ENCODE measurements at regions not wholly inside any gene's neighbourhood (a gene's known extent, or its start where the extent isn't known, plus 50 kb on each side); places are given as distances from the start of the nearest gene placed in this dataset.

DNA sequence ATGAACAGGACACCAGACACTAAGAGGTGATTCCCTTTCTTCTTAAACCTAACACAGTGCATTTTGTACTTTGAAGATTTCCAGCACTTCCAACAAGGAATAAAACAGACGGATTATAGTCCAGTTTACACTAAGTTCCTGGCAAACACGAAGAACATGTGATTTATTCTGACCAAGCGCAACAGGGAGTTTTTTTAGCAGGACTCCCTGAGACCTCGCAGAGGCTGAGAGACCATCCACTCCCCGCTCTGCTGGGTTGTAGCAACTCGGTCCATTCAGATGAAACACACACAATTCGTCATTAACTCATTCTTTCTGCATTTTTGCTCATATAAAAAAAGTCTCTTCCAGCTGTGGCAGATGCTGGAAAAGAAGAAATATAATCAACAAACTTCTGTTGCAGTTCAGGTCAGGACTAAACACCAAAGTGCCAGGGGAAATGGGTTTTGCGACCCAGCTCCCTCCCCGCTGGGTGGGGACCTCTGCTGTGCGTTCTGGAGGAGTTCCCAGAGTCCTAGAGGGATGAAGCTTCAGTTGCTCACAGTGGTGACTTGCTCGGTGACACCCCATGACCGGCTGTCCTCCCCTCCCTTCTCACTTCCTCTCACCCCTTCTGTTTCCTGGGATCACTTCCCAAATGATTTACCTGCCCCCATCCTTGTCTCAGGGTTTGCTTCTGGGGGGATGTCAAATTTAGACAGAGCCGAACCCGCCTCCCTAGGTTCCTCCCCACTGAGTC lies 52.5 kb downstream of the KCNF1 start:
- DNase-seq, result no peak

DNA sequence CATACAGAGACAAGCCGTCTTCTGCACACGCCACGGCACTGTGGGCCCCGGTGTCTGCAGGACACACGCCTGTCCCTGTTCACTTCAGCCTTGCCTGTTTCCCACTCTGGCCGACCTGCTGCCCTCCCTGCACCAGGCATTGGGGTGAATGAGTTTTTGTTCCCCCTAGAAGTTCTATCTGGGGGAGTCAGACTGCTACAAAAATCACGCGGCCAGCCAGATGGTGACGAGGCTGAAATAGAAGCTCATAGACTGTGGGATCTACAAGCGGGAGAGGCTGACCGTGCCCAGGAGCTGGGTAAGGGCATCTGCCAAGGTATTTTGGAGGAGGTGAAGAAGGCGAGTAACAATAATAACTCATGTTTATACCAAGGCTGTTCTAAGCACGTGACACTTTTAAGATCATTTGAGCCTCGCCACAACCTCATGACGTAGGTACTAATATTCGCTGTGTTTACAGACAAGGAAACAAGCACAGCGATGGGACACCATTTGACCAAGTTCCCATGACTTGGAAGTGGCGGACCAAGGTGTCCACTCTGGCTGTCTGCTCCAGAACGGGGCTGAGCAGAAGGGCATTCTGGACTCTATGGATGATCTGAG lies 53.6 kb downstream of the KCNF1 start:
- DNase-seq, result no peak

DNA sequence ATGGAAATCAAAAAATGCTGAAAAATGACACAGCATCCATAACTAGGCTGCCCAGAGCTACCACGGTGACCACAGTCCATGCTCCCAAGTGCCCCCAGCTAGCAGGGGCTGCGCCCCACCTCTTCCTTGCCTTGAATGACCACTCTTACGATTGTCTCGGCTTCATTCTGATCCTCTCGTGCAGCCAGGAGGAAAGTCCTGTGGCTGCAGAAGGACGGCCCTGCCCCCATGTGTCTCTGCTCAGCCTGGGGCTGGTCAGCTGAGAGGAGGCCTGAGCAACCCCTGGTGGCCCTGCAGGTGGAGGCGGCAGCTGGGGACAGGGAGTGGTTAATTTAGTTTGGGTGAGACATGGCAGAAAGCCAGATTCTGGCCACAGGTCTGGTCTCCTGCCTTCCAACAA lies 54.3 kb downstream of the KCNF1 start:
- DNase-seq, result no peak

DNA sequence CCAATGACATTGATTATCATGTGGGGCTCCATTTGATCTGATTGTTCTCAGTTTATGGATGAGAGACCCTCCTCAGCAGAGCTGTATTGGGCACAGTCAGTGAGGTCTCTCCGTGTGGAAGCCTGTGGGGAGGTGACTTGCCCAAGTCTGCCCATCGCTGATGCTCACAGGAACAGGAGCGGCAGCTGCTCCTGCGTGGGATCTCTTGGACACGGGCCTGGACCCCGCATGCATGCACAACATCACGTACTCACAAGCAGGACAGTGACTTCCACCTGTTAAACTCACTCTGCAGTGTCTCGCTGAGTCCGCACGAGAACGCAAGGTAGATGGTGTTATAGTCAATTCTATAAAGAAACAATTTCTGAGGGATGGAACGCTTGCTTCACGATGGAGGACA lies 55.0 kb downstream of the KCNF1 start:
- no peak for DNase-seq

DNA sequence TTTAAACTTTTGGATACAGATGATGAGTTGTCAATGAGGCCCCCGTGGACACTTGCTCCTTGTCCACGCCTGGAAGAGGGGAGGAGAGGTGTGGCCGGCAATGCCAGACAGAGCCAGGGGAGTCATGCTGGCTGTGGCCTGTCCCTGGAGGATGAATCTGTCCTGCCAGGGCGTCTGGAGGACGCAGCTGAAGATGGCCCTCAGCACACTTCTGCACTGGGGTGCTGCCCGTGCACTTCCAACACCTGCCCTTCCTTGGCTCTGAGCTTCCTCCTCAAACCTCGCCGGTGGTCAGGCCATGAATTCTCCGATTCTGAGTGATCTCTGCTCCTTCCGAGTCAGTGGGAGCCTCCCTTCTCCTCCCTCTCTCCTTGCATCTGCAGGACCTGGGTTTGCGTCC lies 56.4 kb downstream of the KCNF1 start:
- DNase-seq, result no peak

DNA sequence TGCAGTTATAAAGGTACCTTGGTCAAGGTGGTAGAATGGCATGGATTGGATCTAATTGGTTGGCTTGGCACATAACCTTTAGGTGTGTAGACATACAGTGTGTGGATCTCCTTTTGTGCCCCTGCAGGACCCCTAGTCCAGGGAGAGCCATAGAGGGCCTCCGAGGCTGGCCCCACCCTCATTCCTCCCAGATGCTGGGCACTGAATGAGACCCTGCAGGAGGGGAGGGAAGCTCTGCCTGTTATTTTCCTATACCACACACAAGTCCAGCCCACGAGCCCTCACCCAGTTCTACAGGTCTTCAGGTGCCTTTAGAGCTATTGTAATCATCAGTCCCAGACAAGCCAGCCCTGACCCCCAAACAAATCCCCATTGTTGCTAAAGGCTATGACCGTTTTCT lies 58.9 kb downstream of the KCNF1 start:
- no peak for DNase-seq

DNA sequence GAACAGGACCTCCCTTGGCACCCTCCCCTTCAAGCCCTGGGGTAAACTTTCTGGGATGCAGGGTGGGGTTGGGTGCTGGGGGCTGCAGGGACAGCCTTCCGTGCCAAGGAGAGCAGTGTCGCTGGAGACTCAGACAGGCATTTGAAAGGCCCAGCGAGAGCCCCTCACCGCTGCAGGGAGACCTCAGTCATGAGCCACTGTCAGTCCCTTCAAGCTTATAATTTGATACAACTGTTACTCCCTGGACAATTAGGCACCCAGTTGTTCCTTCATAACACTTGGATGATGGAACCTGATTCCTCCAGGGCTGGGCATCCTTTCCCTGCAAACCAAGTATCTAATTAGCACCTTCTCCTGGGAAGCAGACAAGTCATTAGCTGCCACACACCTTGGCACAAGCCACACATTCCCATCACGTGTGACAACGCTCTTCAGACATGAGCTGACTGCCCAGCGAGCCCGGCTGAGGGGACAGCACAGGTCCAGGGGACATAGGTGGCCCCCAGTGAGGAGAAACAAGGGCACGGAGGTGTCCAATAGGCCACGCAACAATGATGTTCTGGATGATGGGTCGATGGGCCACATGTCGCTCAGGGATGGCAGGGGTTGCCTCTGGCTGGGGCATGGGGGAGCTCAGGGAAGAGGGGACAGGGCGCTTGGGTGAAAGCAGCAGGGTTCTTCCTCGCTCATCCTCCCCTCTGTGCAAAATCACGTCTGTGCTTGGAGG lies 59.6 kb downstream of the KCNF1 start:
- no peak for DNase-seq

DNA sequence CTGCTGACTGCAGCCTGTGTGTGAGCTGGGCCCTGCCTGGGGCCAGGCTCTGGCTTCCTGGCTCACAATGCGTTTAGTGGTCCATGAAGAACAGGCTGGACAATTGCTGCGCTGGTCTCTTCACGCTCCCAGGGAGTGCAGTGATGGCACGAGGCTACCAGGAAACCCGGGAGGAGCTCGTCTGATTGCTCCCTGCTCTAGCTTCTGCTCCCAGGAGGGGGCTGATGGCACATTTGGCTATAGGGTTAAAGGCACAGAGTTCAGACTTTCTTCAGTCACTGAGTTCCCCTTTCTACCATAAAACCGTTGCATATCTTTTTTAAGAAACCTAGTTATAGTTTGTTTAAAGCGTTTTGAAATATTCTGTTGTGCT lies 60.1 kb downstream of the KCNF1 start:
- no peak for DNase-seq

DNA sequence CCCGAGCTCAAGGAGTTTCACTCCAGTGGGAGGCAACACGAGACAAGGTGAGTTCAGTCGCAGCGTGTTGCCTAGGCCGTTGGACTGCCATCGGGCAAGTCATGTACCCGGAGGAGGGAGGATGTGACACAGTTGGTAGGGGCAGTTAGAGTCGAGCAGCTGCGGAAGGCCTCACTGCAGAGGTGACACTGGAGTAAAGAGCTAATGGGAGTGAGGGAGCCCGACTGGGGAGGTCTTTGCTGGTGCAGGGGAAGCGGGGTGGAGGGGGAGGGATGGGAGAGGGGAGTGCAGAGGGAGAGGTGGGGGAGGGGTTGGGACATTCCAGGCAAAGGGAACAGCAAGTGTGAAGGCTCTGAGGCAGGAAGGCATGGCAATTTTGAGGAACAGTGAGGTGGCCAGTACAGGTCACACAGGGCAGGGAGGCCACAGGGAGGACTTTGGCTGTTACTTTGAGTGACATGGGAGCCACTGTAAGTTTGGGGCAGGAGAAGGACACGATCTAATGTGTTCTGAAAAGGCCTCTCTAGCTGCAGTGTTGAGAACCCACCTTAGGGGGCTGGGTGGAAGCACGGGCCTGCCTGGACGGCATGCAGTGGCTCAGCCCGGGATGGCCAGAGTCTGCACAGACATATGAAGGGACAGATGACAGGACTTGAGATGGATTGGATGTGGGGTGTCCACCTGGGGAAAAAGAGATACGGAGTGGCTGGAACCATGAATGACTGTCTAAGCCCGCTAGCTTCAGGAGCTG lies 61.1 kb downstream of the KCNF1 start:
- no peak for DNase-seq

DNA sequence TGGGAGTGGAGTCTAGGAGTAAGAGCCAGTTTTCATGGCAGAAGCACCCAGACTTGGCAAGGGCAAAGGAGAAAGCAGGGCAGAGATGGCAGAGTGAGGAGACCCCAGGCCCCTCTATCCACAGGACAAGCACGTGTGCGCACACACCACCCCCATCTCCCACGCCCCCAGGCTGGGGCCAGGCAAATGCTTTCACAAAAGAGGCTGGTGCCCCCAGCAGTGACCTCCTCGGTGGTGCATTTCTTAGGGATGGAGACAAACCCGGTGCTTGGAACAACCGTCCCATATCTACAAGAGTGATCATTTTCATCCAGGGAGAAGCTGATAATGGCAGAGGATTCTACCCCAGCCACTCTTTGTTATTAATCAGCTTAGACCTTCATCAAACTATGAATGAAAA lies 62.0 kb downstream of the KCNF1 start:
- DNase-seq, result no peak

DNA sequence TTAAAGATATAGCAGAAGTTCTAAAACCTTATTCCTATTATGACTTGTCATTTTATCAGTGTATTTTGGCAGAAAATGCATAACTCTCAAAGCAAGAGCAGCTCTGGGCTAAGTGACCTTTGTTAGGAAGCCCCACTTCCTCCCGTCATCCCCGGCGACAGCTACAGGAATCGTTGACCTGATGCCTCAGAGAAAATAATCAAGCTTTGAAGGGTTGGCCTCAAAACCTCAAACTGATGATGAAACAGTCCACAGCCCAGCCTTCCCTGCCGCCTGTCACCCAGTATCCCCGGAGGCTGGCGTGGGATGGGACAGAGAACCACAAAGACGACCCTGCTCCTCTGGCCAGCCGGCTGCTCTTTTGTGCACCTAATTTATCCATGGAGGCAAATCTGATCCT lies 65.3 kb downstream of the KCNF1 start:
- no peak for DNase-seq

DNA sequence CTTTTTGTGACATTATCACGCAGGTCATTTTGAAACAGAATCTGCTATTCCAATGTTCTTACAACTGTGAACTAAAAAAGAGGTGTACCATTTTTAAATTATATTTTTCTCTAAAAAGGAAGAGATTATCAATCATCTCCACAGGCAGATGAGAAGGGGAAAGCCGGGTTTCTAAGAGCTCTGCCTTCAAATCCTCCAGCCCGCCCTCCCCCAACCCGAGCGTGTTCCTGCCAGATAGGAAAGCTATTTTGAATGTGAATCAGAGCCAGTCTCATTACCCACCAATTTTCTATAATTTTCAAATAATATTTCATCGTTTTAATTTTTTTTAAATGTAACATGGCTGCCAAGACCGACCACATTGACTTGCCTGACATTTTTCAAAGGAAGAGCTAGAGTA lies 65.9 kb downstream of the KCNF1 start:
- DNase-seq, result no peak

DNA sequence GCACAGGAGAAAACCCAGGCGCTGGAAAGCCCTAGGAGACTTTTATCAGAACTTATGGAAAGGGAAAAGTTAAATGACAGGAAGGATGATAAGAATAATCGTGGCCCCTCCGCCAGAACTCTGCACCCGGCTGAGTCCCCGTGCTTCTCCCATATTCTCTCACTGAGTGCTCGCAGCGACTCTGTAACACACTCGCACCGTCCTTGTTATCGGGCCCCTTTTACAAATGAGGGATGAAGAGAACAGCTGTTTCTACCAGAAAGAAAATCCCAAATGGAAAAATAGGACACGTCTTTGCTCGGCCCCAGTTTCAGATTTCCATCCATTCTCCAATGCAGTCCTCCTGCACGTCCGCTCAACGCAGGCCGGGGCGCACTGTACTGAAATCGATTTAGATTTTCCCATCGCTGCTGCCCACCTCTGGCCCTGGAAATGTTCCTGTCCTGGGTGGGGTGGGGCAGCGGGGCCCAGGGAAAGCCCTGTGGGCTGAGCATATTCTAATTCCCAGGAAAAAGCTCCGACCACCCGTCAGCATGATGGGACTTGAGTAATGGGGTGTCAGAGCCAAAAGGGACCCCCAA lies 66.4 kb downstream of the KCNF1 start:
- DNase-seq, result no peak

DNA sequence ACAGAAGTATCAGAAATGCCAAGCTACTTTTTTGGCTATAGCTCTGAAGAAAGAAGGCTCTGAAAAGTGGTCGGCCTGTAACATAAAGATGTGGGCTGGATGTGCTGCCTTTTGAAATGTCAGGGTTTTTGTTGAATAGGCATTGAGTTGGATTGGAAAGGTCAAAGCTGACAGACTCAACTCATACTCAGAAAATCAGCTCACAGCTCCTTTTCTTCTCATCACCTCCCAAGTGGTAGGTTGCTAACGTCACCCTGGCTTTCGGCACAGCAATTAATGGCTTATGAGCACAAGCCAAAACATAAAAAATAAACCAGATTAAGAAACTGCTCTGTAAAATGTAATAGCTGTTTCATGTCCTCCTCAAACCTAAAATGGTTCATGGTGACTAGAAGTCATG lies 68.3 kb downstream of the KCNF1 start:
- DNase-seq, result no peak

DNA sequence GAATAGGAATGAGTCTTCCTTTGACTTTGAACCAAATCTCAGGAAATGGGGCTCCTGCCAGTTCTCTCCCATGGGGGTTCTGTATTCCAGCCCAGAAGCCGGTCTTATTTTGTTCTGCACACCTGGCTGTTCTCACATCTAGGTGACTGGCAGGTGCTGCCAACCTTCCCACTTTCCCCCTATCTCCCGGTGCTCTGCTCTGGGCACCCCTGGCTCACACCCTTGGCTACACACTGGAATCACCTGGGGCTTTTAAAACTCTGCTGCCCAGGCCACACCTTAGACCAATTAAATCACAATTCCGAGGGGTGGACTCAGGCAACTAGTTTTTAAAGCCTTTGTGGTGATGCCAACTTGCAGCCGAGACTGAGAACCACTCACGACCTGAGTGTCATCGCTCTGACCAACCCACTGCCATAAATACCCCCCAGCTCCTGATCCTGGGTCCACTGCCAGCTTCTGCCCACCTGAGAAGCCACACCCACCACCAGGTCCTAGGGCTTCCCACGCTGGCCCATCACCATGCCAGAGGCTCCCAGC lies 69.2 kb downstream of the KCNF1 start:
- no peak for DNase-seq

DNA sequence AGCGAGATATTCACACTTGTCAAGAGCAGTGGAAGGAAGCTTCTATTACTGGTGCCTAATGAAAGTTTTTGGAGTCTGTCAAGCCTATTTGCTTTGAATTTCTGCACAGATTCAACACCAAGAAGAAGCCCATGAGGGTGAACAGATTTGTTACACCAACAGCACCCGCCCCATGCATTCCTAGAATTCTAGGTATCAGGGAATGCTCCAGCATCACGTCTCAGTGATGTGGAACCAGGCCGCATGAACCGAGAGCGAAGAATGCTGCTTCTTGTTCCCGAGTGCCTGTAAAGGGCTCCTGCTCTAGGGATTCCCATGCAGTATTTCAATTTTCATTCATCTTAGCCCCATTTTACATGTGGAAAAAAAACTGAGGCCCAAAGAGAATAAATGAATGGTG lies 69.7 kb downstream of the KCNF1 start:
- DNase-seq, result no peak

DNA sequence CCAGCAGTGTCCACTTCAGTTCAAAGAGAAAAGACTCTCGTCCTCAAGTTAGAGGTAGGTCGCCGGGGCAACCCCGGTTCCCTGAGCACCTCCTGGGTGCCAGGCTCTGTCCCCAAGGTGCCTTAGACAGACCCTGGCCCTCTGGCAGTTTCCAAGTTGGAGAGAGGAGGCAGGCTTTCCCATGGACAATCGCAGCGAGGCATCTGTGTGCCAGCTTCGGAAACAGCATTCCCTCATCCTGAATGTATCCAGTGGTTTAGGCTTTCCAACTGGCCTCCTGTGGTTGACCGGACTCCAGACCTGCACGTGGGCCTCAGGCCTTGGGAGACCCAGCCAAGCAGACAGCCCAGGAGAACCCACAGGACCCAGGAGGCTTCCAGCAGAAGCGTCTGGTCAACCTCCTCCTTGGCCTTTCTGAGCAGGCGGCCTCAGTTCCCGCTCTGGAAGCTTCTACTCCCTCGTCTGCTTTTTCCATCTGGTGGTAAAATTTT lies 70.3 kb downstream of the KCNF1 start:
- DNase-seq, result no peak

DNA sequence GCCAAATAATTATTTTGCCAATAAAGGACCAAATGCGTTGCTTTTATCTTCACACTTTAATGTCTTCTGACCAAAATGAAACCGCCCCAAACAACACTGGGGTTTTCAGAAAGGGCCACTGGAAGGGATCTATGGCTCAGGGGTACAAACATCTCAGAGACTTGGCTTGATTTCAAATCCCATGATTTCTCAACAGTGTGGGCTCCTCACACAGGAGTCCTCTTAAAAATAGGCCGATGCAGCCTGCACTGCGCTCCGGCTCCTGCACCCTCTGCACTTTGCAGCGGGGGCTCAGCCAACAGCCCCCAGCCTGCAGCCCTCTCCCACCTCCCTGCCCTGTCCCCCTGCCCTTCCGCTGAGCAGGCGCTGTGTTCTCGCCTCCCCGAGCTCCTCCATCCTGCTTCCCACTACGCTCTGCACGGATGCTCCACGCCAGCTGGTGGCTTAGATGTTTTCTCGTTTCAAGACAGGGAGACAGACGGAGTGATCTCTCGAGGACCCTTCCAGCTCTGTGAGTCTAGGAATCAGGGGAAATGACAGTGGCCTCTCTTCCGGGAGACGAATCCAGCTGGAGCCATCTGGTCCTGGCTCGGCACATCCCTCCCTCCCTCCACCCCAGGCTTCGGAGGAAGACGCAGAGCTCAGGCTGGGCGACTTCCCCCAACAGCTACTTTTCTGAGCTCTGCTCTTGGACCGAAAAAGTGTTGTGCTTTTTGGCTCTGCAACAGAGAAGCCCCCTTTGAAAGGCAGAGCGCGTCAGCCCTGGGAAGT lies 71.4 kb downstream of the KCNF1 start:
- DNase-seq, result no peak

DNA sequence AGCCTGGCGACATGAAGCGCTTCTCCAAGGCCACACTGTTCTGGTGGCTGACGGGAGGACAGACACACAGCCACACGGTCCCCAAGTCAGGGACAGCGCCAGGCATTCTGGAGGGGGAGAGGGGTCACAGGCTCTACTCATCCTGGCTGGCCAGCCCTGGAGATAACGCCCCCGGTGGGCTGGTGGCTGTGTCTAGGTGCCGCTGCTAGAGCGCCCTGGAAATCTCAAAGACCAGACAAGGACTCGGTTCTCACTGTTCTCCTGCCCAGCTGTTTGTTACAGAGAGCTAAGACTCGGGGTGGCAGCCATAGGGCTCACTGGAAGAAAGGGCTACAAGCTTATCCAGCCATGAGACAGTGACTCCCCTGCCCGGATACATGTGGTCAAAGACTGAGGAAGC lies 72.0 kb downstream of the KCNF1 start:
- no peak for DNase-seq

DNA sequence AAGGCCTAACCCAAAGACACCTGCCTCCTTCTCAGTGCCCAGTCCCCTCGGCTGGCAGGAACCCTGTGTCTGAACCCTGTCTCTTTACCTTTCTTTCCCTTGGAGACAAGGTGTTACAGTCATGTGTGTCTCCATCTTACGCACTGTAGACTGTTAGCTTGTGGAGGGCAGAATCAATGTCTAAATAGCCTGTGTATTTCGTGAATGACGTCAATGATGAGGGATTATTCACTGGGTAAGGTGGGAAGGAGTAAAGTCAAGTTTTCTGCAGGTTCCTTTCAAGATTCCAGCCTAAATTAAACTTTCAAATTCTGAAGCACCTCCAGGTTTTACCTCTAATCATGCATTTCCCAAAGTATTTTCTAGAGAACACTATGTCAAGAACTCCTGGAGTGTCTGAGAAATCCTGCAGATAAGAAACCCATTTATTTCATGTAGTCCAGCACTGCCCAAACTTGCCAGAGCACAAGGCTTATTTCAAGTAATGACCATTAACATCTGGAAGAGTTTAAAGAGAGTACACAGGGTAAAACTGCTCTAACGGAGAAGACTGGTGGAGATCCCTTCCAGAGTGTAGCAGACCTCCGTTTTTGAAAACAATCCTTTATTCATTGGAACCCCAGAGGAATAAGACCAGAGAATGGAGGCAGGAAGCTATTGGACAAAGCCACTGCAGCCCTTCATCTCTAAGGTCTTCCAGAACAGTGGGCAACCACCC lies 72.8 kb downstream of the KCNF1 start:
- DNase-seq, result no peak

DNA sequence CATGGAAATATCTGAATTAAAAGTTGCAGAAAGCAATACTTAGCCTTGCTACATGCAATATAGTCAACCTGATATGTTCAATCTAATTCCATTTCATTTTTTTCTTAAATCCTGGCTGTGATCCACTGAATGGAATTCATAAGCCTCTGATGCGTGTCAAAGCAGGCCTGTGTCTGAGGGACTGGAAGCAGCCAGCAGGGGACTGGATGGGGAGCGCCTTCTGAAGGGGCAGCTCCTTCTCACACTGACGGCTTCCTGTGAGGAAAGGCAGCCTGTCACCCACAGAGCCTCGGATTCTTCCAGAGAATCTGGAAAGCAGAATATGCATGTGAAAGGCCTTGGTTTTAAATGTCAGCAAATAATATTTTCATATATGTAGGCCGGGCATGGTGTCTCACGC lies 73.5 kb downstream of the KCNF1 start:
- no peak for DNase-seq

Measured in stimulated activated naive CD4-positive, alpha-beta T cell treated with Interleukin-2 at 50 U/mL for 16 hours (primary cell).